Endothelial cell of umbilical vein (primary cell): ENCODE measurements at regions not wholly inside any gene's neighbourhood (a gene's known extent, or its start where the extent isn't known, plus 50 kb on each side); places are given as distances from the start of the nearest gene placed in this dataset.

Source experiments
- BruUV-seq: library from RNA; stranded (reverse); fragments of 400-500 nt; replicated peaks from 2 replicates; lab custom pipeline; 2021; lab: Mats Ljungman, UMichigan
- CTCF ChIA-PET: fragments of 300-600, 350-600 bp; sonication (Branson Sonifier 250); formaldehyde crosslinking; loops from one replicate; lab custom pipeline; 2021; ENCODE audit warnings: antibody characterized with exemption, inconsistent platforms; lab: Charles Lee
- POLR2A ChIA-PET: fragments of 300-600, 350-600 bp; sonication (Branson Sonifier 250); formaldehyde crosslinking; loops from one replicate; lab custom pipeline; 2021; ENCODE audit warnings: antibody characterized with exemption, inconsistent platforms; lab: Charles Lee
- DNase-seq: peaks from one replicate; pipeline ENCODE4 v3.0.0-alpha.2; 2011; ENCODE audit warnings: low read depth, low spot score
- FAIRE-seq: peaks from 2 replicates; lab custom pipeline; 2011; peaks lifted over from hg19 to GRCh38; lab: Jason Lieb, UNC
- H2AFZ ChIP-seq: 2 replicates; pipeline ENCODE4 v1.6.0; 2012; ENCODE audit warnings: low read depth, low read length, control low read depth, inconsistent platforms
- H3K27ac ChIP-seq: 2 replicates; pipeline ENCODE4 v1.5.1; 2011; ENCODE audit warnings: low read depth, mild to moderate bottlenecking, control low read depth, low read length, moderate library complexity; ENCODE audit not compliant: insufficient read depth
- H3K27me3 ChIP-seq, 2 experiments: 2 replicates each; pipeline versions ENCODE4 v1.6.0 to v1.6.1; 2011; ENCODE audit warnings: low read length in 2 of 2, mixed read lengths in 1 of 2; ENCODE audit not compliant: control insufficient read depth in 2 of 2, insufficient read depth in 2 of 2
- H3K36me3 ChIP-seq, 2 experiments: 2 replicates in 1 of 2; 3 replicates in 1 of 2; pipeline ENCODE4 v1.5.1; 2011; ENCODE audit warnings: low read length in 2 of 2, mild to moderate bottlenecking in 1 of 2, moderate library complexity in 1 of 2; ENCODE audit not compliant: control insufficient read depth in 2 of 2, insufficient read depth in 2 of 2; ENCODE audit errors: extremely low read depth in 1 of 2
- H3K4me1 ChIP-seq: 3 replicates; pipeline ENCODE4 v1.5.1; 2011; ENCODE audit warnings: mild to moderate bottlenecking, low read length; ENCODE audit not compliant: control insufficient read depth, insufficient read depth; ENCODE audit errors: extremely low read depth
- H3K4me2 ChIP-seq: 2 replicates; pipeline ENCODE4 v1.6.1; 2011; ENCODE audit warnings: low read length, control low read depth, mixed read lengths; ENCODE audit not compliant: insufficient read depth
- H3K4me3 ChIP-seq, 3 experiments: fragments of 200-600 bp in 1 of 3; sonication (generic), shearing (Covaris generic) in 1 of 3; replicated peaks in 1 of 3; 2 replicates each; pipeline ENCODE4 v1.5.1; 2011 to 2016; ENCODE audit warnings: control low read depth in 3 of 3, low read length in 3 of 3, mild to moderate bottlenecking in 2 of 3, inconsistent platforms in 1 of 3, low read depth in 1 of 3, moderate library complexity in 1 of 3; ENCODE audit not compliant: insufficient read depth in 1 of 3
- H3K79me2 ChIP-seq: 2 replicates; pipeline ENCODE4 v1.6.0; 2012; ENCODE audit warnings: low read length, inconsistent platforms; ENCODE audit not compliant: control insufficient read depth, insufficient read depth
- H3K9ac ChIP-seq: replicated peaks from 2 replicates; pipeline ENCODE3; 2011; ENCODE audit warnings: low read length, control low read depth; ENCODE audit not compliant: insufficient read depth; ENCODE audit errors: extremely low read depth
- H3K9me1 ChIP-seq: replicated peaks from 3 replicates; pipeline ENCODE4 v1.6.0; 2011; ENCODE audit warnings: mild to moderate bottlenecking, low read length; ENCODE audit not compliant: control insufficient read depth, insufficient read depth; ENCODE audit errors: extremely low read depth
- H3K9me3 ChIP-seq: replicated peaks from 2 replicates; pipeline ENCODE4 v1.5.1; 2012; ENCODE audit warnings: low read length, inconsistent platforms; ENCODE audit not compliant: control insufficient read depth, insufficient read depth
- H4K20me1 ChIP-seq: replicated peaks from 2 replicates; pipeline ENCODE3; 2011; ENCODE audit warnings: mild to moderate bottlenecking, low read length; ENCODE audit not compliant: control insufficient read depth, insufficient read depth; ENCODE audit errors: extremely low read depth
- EZH2 ChIP-seq: IDR thresholded peaks from 2 replicates; pipeline ENCODE4 v1.6.1; 2012; ENCODE audit warnings: borderline replicate concordance, low read depth, mild to moderate bottlenecking, moderate library complexity, low read length, inconsistent platforms; ENCODE audit not compliant: severe bottlenecking
- FOS ChIP-seq: IDR thresholded peaks from 2 replicates; pipeline ENCODE4 v1.6.1; 2011; ENCODE audit warnings: mild to moderate bottlenecking, low read length, moderate library complexity, borderline replicate concordance; ENCODE audit not compliant: insufficient read depth
- GATA2 ChIP-seq: IDR thresholded peaks from 2 replicates; pipeline ENCODE4 v1.7.0; 2011; ENCODE audit warnings: low read depth, mild to moderate bottlenecking, moderate library complexity, mixed read lengths, low read length; ENCODE audit not compliant: insufficient read length, insufficient read depth
- JUN ChIP-seq: IDR thresholded peaks from 2 replicates; pipeline ENCODE4 v1.6.1; 2011; ENCODE audit warnings: borderline replicate concordance, low read depth; ENCODE audit not compliant: insufficient read length, insufficient read depth
- MYC ChIP-seq: IDR thresholded peaks from one replicate; pipeline ENCODE4 v1.6.1; 2011; ENCODE audit warnings: mild to moderate bottlenecking, low read depth, low read length
- POLR2A ChIP-seq: IDR thresholded peaks from 2 replicates; pipeline ENCODE4 v1.6.1; 2012; ENCODE audit warnings: low read depth, mild to moderate bottlenecking, control low read depth, low read length
- POLR2AphosphoS5 ChIP-seq: IDR thresholded peaks from 2 replicates; pipeline ENCODE4 v1.6.1; 2012; ENCODE audit warnings: low read depth, mild to moderate bottlenecking, control low read depth, low read length, moderate library complexity; ENCODE audit not compliant: insufficient read depth
- dilution Hi-C: fragments of 300-500 bp; cut with MboI; formaldehyde crosslinking; loops from one replicate; pipeline ENCODE4 v1.15.0; 2019; ENCODE audit warnings: low sequenced_read_pairs; ENCODE audit not compliant: extremely low pct_ligation_motif_present
- intact Hi-C: fragments of 100-400 bp; cut with micrococcal nuclease; formaldehyde crosslinking; loops from one replicate; pipeline ENCODE4 v1.10.0; 2022
- TF ChIP-seq, protein P1 (sequence below), 2 donors: IDR thresholded peaks; 1 replicate in 1 of 2; 2 replicates in 1 of 2; pipeline ENCODE4 v1.5.1; 2011; ENCODE audit warnings: low read length in 2 of 2, mild to moderate bottlenecking in 2 of 2, moderate library complexity in 2 of 2, control low read depth in 1 of 2, inconsistent platforms in 1 of 2, low read depth in 1 of 2; ENCODE audit not compliant: insufficient read depth in 1 of 2; ENCODE audit errors: extremely low read depth in 1 of 2
- TF ChIP-seq, protein P2 (sequence below): IDR thresholded peaks from 2 replicates; pipeline ENCODE4 v1.6.1; 2011; ENCODE audit not compliant: insufficient read depth, insufficient read length

DNA sequence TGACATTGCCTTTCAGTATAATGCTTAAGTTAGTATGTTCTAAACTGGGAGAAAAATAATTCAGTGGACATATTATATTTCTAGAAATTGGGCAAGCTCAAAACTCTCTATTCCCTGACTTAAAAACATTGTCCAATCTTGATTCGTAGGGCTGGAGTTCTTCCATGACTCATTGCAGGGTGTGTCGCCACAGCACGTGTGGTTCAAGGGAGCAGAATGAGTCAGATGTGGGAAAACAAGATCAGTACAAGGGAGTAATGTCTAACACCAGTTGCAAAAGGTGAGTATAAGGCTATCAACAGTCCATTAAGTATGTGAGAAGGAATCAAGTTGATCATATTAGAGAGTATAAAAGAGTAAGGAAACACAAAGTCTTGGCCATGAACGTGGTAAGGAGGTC is 887.0 kb downstream of the TMTC2 start:
- H3K27me3 ChIP-seq, result no peaks in the 10 kb centered on the region
- DNase-seq, result no peak
- H3K4me3 ChIP-seq, result no peak overlapping the region
- TF ChIP-seq, protein P1, sequence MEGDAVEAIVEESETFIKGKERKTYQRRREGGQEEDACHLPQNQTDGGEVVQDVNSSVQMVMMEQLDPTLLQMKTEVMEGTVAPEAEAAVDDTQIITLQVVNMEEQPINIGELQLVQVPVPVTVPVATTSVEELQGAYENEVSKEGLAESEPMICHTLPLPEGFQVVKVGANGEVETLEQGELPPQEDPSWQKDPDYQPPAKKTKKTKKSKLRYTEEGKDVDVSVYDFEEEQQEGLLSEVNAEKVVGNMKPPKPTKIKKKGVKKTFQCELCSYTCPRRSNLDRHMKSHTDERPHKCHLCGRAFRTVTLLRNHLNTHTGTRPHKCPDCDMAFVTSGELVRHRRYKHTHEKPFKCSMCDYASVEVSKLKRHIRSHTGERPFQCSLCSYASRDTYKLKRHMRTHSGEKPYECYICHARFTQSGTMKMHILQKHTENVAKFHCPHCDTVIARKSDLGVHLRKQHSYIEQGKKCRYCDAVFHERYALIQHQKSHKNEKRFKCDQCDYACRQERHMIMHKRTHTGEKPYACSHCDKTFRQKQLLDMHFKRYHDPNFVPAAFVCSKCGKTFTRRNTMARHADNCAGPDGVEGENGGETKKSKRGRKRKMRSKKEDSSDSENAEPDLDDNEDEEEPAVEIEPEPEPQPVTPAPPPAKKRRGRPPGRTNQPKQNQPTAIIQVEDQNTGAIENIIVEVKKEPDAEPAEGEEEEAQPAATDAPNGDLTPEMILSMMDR (IDR thresholded peaks at IDR 0.05; ENCODE audit: extremely low read depth in 1 of 2, insufficient read depth in 1 of 2, low read depth in 1 of 2, low read length in 2 of 2), result no peak
- TF ChIP-seq, protein P2, sequence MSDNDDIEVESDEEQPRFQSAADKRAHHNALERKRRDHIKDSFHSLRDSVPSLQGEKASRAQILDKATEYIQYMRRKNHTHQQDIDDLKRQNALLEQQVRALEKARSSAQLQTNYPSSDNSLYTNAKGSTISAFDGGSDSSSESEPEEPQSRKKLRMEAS, result no peak
- TF ChIP-seq EZH2 (no peak), MYC (no peak)
- BruUV-seq, result no TSS peak
- no peak for FAIRE-seq
- CTCF ChIA-PET, result no interaction called here
- no peaks in the 10 kb centered on the region for H3K36me3 ChIP-seq
- intact Hi-C loops (no loop called here), dilution Hi-C loops (no loop called here)
- H4K20me1 ChIP-seq, result no peaks in the 10 kb centered on the region
- H3K4me2 ChIP-seq, result no peak overlapping the region
- H3K9me1 ChIP-seq, result no peaks in the 10 kb centered on the region
- no peaks in the 10 kb centered on the region for H3K4me1 ChIP-seq
- H3K9ac ChIP-seq, result no peak overlapping the region
- POLR2A ChIA-PET, result no interaction called here
- H3K27ac ChIP-seq, result no peak overlapping the region
- H2AFZ ChIP-seq, result no peak overlapping the region
- H3K79me2 ChIP-seq, result no peaks in the 10 kb centered on the region
- no peaks in the 10 kb centered on the region for H3K9me3 ChIP-seq

DNA sequence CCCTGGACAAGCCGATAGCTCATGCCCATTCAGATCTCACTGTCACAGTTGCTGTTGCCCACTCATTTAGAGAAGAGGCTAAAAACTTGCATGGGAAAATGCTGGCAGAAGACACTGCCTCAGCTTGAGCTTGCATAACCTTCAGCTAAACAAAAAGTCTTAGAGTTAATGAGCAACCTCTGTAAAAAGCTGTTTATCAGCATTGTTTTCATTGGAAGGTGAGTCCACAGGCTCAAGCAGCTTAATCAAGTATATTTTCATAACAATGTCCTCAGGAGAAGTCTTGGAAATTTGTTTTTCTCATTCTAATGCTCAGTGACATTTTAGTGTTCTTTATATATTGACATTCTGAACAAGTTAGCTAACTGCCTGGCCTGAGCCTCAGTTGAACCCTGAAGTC is 872.9 kb downstream of the TMTC2 start:
- H3K9me3 ChIP-seq, result no peaks in the 10 kb centered on the region
- no peak overlapping the region for H3K27ac ChIP-seq
- no peaks in the 10 kb centered on the region for H3K4me1 ChIP-seq
- H4K20me1 ChIP-seq, result no peaks in the 10 kb centered on the region
- no peak for FAIRE-seq
- no TSS peak for BruUV-seq
- no peaks in the 10 kb centered on the region for H3K79me2 ChIP-seq
- no peaks in the 10 kb centered on the region for H3K27me3 ChIP-seq
- CTCF ChIA-PET, result no interaction called here
- dilution Hi-C loops, result no loop called here
- no peak overlapping the region for H2AFZ ChIP-seq
- no peak overlapping the region for H3K4me2 ChIP-seq
- intact Hi-C loops, result no loop called here
- TF ChIP-seq, protein P2, result no peak
- no peak for TF ChIP-seq POLR2AphosphoS5
- TF ChIP-seq EZH2, result no peak
- TF ChIP-seq JUN, result no peak
- TF ChIP-seq, protein P1 (IDR thresholded peaks at IDR 0.05; ENCODE audit: extremely low read depth in 1 of 2, insufficient read depth in 1 of 2, low read depth in 1 of 2, low read length in 2 of 2), result no peak
- TF ChIP-seq FOS, result no peak
- no peak for TF ChIP-seq MYC
- no peak for TF ChIP-seq GATA2
- TF ChIP-seq POLR2A, result no peak
- no peaks in the 10 kb centered on the region for H3K9me1 ChIP-seq
- DNase-seq, result no peak
- no peaks in the 10 kb centered on the region for H3K36me3 ChIP-seq
- H3K4me3 ChIP-seq, result no peak overlapping the region
- H3K9ac ChIP-seq, result no peak overlapping the region
- POLR2A ChIA-PET, result no interaction called here
